AG09309 (cell line): ENCODE measurements at regions not wholly inside any gene's neighbourhood (a gene's known extent, or its start where the extent isn't known, plus 50 kb on each side); places are given as distances from the start of the nearest gene placed in this dataset.

Experiments
- DNase-seq: peaks from one replicate; pipeline ENCODE4 v3.0.0-alpha.2; 2010; ENCODE audit warnings: low read depth
- H3K4me3 ChIP-seq: 2 replicates; pipeline ENCODE4 v1.5.1; 2011; ENCODE audit warnings: mild to moderate bottlenecking, low read depth, low read length, moderate library complexity; ENCODE audit not compliant: control insufficient read depth
- TF ChIP-seq, protein P1 (sequence below): IDR thresholded peaks from 2 replicates; pipeline ENCODE4 v1.5.1; 2011; ENCODE audit warnings: mild to moderate bottlenecking, low read depth, low read length, inconsistent platforms; ENCODE audit not compliant: insufficient read depth, control insufficient read depth; ENCODE audit errors: missing control alignments

DNA sequence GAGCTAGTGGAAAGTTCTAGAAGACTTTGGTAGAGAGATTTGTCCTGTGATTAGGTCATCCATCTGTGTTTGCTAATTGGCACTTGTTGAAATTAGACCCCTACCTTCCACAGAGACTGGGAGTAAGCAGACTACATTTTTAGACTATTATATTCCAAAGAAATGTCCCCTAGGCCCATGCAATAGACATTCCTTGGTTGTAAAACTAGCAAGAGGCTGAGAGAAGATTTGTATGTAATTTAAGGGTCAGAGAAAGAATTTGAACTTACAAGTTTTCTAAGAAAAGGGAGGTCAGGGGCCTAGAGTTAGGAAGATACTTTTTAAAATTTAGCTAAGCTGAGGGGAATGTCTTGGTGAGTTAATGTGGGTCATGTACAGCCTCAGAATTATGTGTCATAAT lies 470.7 kb upstream of the SLITRK1 start:
- TF ChIP-seq, protein P1, sequence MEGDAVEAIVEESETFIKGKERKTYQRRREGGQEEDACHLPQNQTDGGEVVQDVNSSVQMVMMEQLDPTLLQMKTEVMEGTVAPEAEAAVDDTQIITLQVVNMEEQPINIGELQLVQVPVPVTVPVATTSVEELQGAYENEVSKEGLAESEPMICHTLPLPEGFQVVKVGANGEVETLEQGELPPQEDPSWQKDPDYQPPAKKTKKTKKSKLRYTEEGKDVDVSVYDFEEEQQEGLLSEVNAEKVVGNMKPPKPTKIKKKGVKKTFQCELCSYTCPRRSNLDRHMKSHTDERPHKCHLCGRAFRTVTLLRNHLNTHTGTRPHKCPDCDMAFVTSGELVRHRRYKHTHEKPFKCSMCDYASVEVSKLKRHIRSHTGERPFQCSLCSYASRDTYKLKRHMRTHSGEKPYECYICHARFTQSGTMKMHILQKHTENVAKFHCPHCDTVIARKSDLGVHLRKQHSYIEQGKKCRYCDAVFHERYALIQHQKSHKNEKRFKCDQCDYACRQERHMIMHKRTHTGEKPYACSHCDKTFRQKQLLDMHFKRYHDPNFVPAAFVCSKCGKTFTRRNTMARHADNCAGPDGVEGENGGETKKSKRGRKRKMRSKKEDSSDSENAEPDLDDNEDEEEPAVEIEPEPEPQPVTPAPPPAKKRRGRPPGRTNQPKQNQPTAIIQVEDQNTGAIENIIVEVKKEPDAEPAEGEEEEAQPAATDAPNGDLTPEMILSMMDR = no peak
- DNase-seq = no peak
- H3K4me3 ChIP-seq = no peak overlapping the region

DNA sequence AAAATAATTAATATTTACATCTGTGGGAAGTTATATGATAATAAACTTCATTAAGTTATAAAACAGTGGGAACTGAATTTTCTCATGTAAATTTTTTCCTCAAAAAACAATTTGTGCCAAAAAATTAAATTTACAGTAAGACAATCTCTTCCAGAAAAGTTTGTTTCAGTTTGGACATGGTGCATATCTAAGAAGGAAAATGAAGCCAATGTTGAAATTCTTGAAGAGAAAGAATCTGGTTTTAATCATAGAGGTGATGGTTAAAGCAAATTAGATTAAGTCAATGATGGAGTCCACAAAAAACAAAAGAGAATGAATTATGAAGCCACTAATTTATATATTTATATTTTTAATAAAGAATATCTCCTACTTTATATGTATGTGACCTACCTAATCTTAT lies 457.2 kb upstream of the SLITRK1 start:
- TF ChIP-seq, protein P1 = no peak
- no peak for DNase-seq
- no peak overlapping the region for H3K4me3 ChIP-seq

DNA sequence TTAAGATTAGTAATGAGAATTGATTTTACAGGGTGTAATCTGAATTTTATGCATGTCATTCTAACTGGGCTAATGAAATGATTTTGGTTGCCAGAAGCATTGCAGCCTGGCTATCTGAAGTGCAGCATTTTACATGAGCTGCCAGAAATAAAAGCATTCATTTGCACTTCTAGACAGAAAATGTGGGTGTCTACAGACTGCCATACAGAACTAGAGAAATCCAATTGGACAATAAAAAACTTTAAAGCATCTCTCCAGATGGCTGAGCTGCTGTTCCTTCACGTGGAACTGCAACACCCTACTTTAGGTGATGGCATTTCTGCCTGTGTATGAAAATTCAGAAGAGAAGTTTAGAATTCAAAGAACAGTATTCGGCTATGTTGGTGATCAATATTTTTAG lies 450.1 kb upstream of the SLITRK1 start:
- no peak for DNase-seq
- no peak overlapping the region for H3K4me3 ChIP-seq
- TF ChIP-seq, protein P1 = no peak

DNA sequence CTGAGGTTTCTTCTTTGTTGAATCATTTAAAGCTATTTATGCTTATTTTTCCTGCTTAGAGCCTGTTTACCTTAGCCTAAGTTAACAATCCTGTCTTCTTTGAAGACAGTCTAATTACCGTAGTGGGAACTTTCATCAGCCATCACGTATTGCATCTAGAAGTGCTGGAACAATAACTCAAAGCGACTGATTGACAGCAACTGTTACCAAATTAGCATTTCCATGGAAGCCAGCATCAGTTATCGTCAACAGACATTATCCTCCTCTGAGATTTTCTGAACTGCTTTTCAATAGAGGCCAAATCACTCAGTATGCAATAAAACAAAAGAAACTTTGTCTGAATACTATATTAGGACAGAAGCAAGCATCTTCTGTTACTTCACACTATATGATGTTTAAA lies 433.3 kb upstream of the SLITRK1 start:
- H3K4me3 ChIP-seq = no peak overlapping the region
- TF ChIP-seq, protein P1 = no peak
- DNase-seq = no peak

DNA sequence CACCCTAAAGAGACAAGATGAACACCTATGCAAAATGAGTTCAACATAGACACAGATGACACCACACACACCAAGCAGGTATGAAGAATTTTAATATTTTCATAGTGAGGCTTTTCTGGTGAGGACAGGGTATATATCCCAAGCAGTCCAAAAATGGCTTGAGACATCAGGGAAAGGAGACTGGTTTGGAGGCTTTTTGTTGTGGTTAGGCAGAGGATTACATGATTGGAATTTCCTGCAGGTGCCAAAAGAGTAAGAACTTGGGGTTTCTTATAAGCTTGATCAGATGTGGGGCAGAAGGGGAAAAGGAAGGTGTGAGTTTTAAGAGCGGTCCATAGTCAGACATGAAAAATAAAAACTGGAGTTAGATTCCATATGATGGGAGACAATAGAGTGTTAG lies 420.8 kb upstream of the SLITRK1 start:
- no peak overlapping the region for H3K4me3 ChIP-seq
- TF ChIP-seq, protein P1 = no peak
- DNase-seq = no peak

DNA sequence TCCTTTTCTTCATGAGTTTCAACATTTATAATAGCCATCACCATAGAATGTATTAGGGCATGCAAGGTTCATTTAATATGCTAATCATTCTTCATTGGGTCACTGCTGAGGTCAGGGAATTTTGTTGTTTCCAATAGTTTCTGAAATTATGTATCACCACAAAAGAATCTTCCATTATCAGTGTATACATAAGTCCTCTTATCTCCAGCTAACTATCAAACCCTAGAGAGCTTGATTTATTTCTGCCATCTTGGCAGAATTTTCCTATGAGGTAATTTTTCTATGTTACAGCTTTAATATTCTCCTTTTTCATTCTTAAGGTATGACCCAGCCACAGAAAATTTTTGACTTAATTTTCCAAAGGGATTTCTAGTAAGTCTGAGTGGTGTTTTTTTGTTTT lies 415.0 kb upstream of the SLITRK1 start:
- TF ChIP-seq, protein P1 = no peak
- H3K4me3 ChIP-seq = no peak overlapping the region
- DNase-seq = no peak

DNA sequence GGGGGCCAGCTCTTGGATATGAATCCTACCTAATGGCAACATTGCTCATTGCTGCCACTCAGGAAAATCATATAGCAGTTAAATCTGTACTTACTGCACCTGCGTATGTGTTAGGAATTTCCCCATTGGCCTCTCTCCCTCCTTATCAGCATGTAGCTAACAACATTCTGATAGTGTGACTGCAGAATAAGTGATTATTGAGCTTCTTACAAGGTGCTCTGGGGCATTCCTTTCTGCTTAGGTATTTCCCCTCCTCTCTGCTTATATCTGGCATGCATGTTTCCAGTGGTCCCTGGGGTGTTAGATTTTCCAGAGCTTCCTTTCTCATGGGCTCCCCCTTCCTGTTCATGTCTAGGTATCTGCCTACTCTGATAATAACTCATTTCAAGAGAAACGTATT lies 414.1 kb upstream of the SLITRK1 start:
- no peak overlapping the region for H3K4me3 ChIP-seq
- no peak for DNase-seq
- TF ChIP-seq, protein P1 = no peak
